Body of pancreas (tissue), 4 donors: ENCODE measurements at regions not wholly inside any gene's neighbourhood (a gene's known extent, or its start where the extent isn't known, plus 50 kb on each side); places are given as distances from the start of the nearest gene placed in this dataset.

Experiments used
- ATAC-seq: fragments of 150-250 bp; one replicate; pipeline ENCODE4 v1.9.1; 2016
- DNase-seq, 4 donors: peaks; one replicate each; pipeline ENCODE4 v3.0.0-alpha.2; 2019
- H3K27ac ChIP-seq, 4 donors: fragments of 200-600 bp; sonication (generic); 1 replicate in 3 of 4; 2 replicates in 1 of 4; pipeline versions ENCODE4 v1.5.1 to v1.6.1; 2016 to 2019; ENCODE audit warnings: mild to moderate bottlenecking in 1 of 4, mixed read lengths in 1 of 4, moderate library complexity in 1 of 4
- H3K27me3 ChIP-seq, 2 donors: fragments of 200-600 bp; sonication (generic); one replicate each; pipeline ENCODE4 v1.6.0; 2016; ENCODE audit warnings: mild to moderate bottlenecking in 1 of 2
- H3K36me3 ChIP-seq, 2 donors: fragments of 200-600 bp; sonication (generic); replicated peaks in 1 of 2; 2 replicates each; pipeline ENCODE4 v1.5.1; 2016; ENCODE audit warnings: low read depth in 2 of 2; ENCODE audit not compliant: insufficient read depth in 1 of 2
- H3K4me1 ChIP-seq: fragments of 200-600 bp; sonication (generic); one replicate; pipeline ENCODE4 v1.6.0; 2016
- H3K4me3 ChIP-seq, 2 donors: fragments of 200-600 bp; sonication (generic); 1 replicate in 1 of 2; 2 replicates in 1 of 2; pipeline ENCODE4 v1.5.1; 2016 to 2019
- H3K9me3 ChIP-seq, 3 donors: fragments of 200-600 bp; sonication (generic); 1 replicate in 2 of 3; 2 replicates in 1 of 3; pipeline ENCODE4 v1.5.1; 2016
- POLR2A ChIP-seq, 3 donors: fragments of 450-650 bp; IDR thresholded peaks; one replicate each; pipeline ENCODE4 v1.6.1; 2016; ENCODE audit warnings: antibody characterized with exemption in 3 of 3, mild to moderate bottlenecking in 2 of 3
- WGBS, 2 donors: methylation state at CpG; one replicate each; pipeline ENCODE4 v1.1.5; 2017; 5-methylcytosine and 5-hydroxymethylcytosine counted together
- intact Hi-C: fragments of 100-400 bp; cut with DNase I; formaldehyde crosslinking; loops from one replicate; pipeline ENCODE4 v1.15.1; 2023
- TF ChIP-seq, protein P1 (sequence below), 7 experiments: fragments of 450-650 bp in 4 of 7; fragments of 200-600 bp in 3 of 7; sonication (generic) in 3 of 7; IDR thresholded peaks; one replicate each; pipeline ENCODE4 v1.5.1; 2016 to 2019; ENCODE audit warnings: antibody characterized with exemption in 7 of 7

DNA sequence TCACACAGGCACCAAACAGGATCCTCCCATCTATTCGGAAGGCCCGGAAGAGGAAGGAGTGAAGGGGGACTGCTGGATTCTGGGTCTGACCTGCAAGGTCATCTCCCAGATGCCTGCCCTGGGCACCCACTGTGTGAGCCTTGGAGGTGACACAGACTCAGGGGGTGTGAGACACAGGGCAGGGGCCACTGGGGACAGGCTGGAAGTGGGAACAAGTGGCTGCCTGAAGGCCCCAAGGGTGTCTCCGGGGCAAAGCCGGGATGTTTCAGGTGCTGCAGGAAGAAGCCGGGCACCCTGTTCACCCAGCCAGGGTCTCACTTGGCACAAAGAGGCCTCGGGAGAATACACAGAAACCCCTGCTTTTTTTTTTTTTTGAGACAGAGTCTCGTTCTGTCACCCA lies 385.5 kb downstream of the CTTN start:
- ATAC-seq (no peak), DNase-seq (no peak)
- Histone ChIP-seq H3K9me3 (no peaks in the 10 kb centered on the region), H3K36me3 (peaks cover 0 to 3% of the 10 kb centered on the region in 2 donors), H3K27ac (no peak overlapping the region), H3K27me3 (no peaks in the 10 kb centered on the region), H3K4me1 (no peaks in the 10 kb centered on the region), H3K4me3 (no peak overlapping the region)
- TF ChIP-seq POLR2A (IDR thresholded peaks at IDR 0.05): no peak
- TF ChIP-seq, protein P1, sequence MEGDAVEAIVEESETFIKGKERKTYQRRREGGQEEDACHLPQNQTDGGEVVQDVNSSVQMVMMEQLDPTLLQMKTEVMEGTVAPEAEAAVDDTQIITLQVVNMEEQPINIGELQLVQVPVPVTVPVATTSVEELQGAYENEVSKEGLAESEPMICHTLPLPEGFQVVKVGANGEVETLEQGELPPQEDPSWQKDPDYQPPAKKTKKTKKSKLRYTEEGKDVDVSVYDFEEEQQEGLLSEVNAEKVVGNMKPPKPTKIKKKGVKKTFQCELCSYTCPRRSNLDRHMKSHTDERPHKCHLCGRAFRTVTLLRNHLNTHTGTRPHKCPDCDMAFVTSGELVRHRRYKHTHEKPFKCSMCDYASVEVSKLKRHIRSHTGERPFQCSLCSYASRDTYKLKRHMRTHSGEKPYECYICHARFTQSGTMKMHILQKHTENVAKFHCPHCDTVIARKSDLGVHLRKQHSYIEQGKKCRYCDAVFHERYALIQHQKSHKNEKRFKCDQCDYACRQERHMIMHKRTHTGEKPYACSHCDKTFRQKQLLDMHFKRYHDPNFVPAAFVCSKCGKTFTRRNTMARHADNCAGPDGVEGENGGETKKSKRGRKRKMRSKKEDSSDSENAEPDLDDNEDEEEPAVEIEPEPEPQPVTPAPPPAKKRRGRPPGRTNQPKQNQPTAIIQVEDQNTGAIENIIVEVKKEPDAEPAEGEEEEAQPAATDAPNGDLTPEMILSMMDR (IDR thresholded peaks at IDR 0.05): no peak
- intact Hi-C loops: no loop called here
- WGBS, 2 donors: 94 to 96% methylated on average over 7 of the region's 7 CpGs

DNA sequence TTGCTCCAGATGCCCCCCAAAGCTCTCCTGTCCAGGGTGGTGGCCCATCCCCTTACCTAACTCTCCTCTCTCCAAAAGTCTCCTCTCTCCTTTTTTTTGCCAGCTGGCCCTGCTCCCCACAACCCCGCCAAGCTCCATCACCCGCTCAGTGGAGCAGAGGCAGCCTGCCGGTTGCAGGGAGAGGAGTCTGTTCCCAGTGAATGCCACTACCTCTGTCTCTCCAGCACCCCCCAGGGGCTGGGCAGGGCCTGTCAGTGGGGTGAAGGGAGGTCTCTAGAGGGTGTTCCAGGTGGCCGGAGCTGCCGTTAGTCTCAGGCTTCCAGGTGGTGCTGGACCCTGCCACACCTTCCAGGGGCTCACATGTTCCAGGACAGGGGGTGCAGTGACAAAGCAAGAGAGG lies 387.0 kb downstream of the CTTN start:
- ATAC-seq: no peak

DNA sequence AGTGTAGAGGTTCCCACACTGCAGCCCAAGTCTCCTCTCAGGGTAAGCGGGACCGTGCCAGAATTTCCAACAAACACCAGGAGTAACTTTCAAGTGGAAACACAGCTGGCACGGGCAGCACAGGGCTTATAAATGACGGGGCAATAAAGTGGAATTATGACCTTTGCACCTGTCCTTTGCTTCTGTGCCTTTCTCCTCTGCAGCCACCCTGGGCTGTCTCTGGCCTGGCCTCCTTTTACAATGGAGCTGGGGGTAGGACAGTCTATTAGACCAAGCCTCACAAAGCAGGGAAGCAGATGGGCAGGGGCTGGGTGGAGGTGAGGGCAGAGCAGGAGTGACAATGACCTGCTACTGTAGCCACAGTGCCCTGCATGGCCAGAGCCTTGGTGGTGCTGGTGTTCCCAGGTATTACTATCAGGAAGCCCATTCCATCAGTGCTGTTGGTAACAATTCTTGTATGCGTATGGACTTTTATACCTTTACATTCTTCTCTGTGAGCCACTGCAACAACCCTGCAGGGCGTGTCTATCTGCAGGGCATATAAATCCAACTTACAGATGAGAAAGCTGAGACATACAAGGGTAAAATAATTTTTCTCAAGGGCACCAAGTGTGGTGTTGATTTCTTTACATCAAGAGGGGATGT lies 387.8 kb downstream of the CTTN start:
- H3K9me3 ChIP-seq: no peaks in the 10 kb centered on the region
- TF ChIP-seq, protein P1 (IDR thresholded peaks at IDR 0.05): no peak
- TF ChIP-seq POLR2A (IDR thresholded peaks at IDR 0.05): no peak
- DNase-seq (no peak), ATAC-seq (no peak)
- WGBS, 2 donors: 74 to 78% methylated on average over 6 of the region's 6 CpGs
- no peaks in the 10 kb centered on the region for H3K27me3 ChIP-seq
- H3K4me3 ChIP-seq: no peak overlapping the region
- no peaks in the 10 kb centered on the region for H3K4me1 ChIP-seq
- no peak overlapping the region for H3K27ac ChIP-seq
- H3K36me3 ChIP-seq: peaks cover 0 to 3% of the 10 kb centered on the region in 2 donors
- intact Hi-C loops: no loop called here

More for the DNA sequence above, 387.0 kb downstream of the CTTN start:
- Histone ChIP-seq H3K27ac (no peak overlapping the region), H3K4me3 (no peak overlapping the region), H3K36me3 (peaks cover 0 to 3% of the 10 kb centered on the region in 2 donors), H3K27me3 (no peaks in the 10 kb centered on the region), H3K4me1 (no peaks in the 10 kb centered on the region), H3K9me3 (no peaks in the 10 kb centered on the region)
- TF ChIP-seq, protein P1 (IDR thresholded peaks at IDR 0.05): no peak
- TF ChIP-seq POLR2A (IDR thresholded peaks at IDR 0.05): no peak
- intact Hi-C loops: no loop called here
- WGBS, 2 donors: 97 to 100% methylated on average over 3 to 5 of the region's 5 CpGs
- DNase-seq: no peak

DNA sequence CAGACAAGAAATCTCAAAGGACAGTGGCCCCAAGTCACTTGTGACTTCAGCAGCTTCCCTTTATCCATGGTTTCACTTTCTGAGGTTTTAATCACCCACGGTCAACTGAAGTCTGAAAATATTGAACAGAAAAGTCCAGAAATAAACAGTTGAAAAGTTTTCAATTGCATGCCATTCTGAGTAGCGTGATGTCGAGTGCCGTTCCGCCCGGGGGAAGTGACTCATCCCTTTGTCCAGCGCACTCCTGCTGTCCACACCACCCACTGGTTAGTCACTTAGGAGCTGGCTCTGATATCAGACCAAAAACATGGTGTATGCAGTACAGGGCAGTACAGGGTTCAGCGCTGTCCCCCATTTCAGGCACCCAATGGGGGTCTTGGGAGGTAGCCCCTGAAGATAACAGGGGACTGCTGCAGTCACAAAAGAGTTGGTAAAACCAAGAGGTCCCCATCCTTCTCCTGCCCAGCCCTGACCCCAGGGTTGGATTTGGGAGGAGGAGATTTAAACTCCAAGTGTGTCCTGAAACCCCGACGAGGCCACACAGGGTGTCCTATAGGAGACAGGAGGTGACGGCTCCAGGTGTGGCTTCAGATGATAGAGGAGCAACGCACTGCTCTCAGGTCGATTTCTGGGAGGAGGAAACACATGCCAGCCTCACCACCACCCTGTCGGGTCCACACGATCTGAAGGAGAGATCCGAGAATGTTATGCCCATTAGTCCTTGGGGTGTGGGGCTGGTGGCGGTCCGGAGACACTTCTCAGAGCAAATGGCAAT lies 390.1 kb downstream of the CTTN start:
- no peaks in the 10 kb centered on the region for H3K4me1 ChIP-seq
- peaks cover 0 to 3% of the 10 kb centered on the region in 2 donors for H3K36me3 ChIP-seq
- no peak for TF ChIP-seq POLR2A (IDR thresholded peaks at IDR 0.05)
- TF ChIP-seq, protein P1 (IDR thresholded peaks at IDR 0.05): no peak
- intact Hi-C loops: no loop called here
- no peak overlapping the region for H3K4me3 ChIP-seq
- H3K27me3 ChIP-seq: no peaks in the 10 kb centered on the region
- DNase-seq (no peak), ATAC-seq (no peak)
- no peak overlapping the region for H3K27ac ChIP-seq
- no peaks in the 10 kb centered on the region for H3K9me3 ChIP-seq
- 91 to 92% methylated on average over 14 to 18 of the region's 18 CpGs for WGBS, 2 donors
